ENCODE measurements at regions not wholly inside any gene's neighbourhood (a gene's known extent, or its start where the extent isn't known, plus 50 kb on each side); places are given as distances from the start of the nearest gene placed in this dataset.

DNA sequence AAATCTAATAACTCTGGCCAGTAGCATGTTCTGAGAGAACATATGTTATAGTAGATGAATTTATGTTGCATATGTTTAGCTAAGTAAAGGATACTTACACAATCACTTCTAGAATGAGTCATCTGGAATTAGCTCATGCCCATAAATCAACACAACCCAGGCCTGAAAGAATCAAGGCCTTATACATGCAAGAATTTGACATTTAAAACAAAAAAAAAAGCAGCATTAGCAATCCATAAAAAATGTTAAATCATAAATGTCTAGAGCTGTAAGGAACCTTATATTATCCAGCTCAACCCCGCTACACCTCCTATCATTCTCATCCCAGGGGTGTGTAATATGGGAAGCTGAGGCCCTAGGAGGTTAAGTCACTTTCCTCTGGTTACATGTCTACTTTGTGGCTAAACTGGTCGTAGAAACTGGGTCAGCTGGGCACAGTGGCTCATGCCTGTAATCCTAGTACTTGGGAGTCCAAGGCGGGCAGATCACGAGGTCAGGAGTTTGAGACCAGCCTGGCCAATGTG, 105.2 kb upstream of the CARMIL1 start:
- Mint-ChIP-seq H3K4me3 (ENCODE audit: unreplicated experiment) (no peak overlapping the region), H3K4me1 (ENCODE audit: unreplicated experiment) (peaks cover 82% of the 10 kb centered on the region), H3K27ac (ENCODE audit: unreplicated experiment) (peak overlapping the region; percentile 95), H3K9me3 (ENCODE audit: unreplicated experiment) (no peaks in the 10 kb centered on the region), H3K27me3 (ENCODE audit: unreplicated experiment) (no peaks in the 10 kb centered on the region), H3K36me3 (ENCODE audit: unreplicated experiment) (no peaks in the 10 kb centered on the region)
- DNase-seq (ENCODE audit: extremely low spot score, unreplicated experiment), result no peak
- no peak for TF ChIP-seq CTCF (IDR thresholded peaks at IDR 0.05)

DNA sequence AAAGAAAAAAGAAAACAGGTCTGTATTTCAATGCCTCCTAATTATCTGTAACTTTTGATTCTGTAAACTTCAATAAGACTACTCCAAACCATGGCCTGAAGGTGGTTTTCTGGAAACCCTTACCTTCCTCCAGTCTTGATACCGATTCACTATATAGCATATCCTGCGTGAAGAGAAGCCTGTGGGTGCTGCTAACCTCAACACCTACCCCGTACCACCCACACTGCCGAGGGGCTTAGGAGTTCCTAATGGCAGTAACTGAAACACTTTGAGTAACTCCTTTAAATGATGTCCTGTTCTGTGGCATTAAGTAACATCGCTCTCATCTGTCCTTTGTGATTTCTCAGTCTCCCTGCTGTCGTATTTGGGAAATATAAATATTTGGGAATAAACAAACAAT, 104.5 kb upstream of the CARMIL1 start:
- peak overlapping the region; percentile 95 for H3K27ac Mint-ChIP-seq (ENCODE audit: unreplicated experiment)
- no peaks in the 10 kb centered on the region for H3K27me3 Mint-ChIP-seq (ENCODE audit: unreplicated experiment)
- no peaks in the 10 kb centered on the region for H3K36me3 Mint-ChIP-seq (ENCODE audit: unreplicated experiment)
- H3K9me3 Mint-ChIP-seq (ENCODE audit: unreplicated experiment), result no peaks in the 10 kb centered on the region
- peaks cover 82% of the 10 kb centered on the region for H3K4me1 Mint-ChIP-seq (ENCODE audit: unreplicated experiment)
- H3K4me3 Mint-ChIP-seq (ENCODE audit: unreplicated experiment), result no peak overlapping the region
- no peak for TF ChIP-seq CTCF (IDR thresholded peaks at IDR 0.05)
- DNase-seq (ENCODE audit: extremely low spot score, unreplicated experiment), result no peak

- Mint-ChIP-seq H3K4me1 (ENCODE audit: unreplicated experiment) (peaks cover 78% of the 10 kb centered on the region), H3K27ac (ENCODE audit: unreplicated experiment) (peak overlapping the region; percentile 85), H3K36me3 (ENCODE audit: unreplicated experiment) (no peaks in the 10 kb centered on the region), H3K9me3 (ENCODE audit: unreplicated experiment) (no peaks in the 10 kb centered on the region), H3K4me3 (ENCODE audit: unreplicated experiment) (no peak overlapping the region), H3K27me3 (ENCODE audit: unreplicated experiment) (no peaks in the 10 kb centered on the region)
- DNase-seq (ENCODE audit: extremely low spot score, unreplicated experiment), result no peak
- no peak for TF ChIP-seq CTCF (IDR thresholded peaks at IDR 0.05)
Observed at GRCh38 chr6:25175196-25175595, 104.0 kb upstream of the CARMIL1 start.

DNA sequence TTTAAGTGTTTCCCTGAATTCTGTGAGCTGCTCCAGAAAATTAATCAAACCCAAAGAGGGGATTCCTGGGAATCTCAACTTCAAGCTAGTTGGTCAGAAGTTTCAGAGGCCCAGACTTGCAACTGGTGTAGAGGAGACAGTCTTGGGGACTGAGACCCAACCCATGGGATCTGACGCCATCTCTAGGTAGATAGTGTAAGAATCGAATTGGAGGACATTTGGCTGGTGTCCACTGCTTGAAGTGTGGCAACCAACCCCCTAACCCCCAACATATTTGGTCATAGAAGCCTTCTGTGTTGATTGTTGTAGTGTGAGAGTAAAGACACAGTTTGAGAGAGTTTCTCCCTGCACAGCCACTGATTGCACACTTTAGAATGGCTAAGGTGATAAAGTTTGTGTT, 103.5 kb upstream of the CARMIL1 start:
- no peaks in the 10 kb centered on the region for H3K9me3 Mint-ChIP-seq (ENCODE audit: unreplicated experiment)
- no peak for TF ChIP-seq CTCF (IDR thresholded peaks at IDR 0.05)
- H3K27ac Mint-ChIP-seq (ENCODE audit: unreplicated experiment), result peak overlapping the region; percentile 85
- no peak for DNase-seq (ENCODE audit: extremely low spot score, unreplicated experiment)
- H3K4me1 Mint-ChIP-seq (ENCODE audit: unreplicated experiment), result peaks cover 79% of the 10 kb centered on the region
- no peaks in the 10 kb centered on the region for H3K36me3 Mint-ChIP-seq (ENCODE audit: unreplicated experiment)
- no peak overlapping the region for H3K4me3 Mint-ChIP-seq (ENCODE audit: unreplicated experiment)
- H3K27me3 Mint-ChIP-seq (ENCODE audit: unreplicated experiment), result no peaks in the 10 kb centered on the region

- H3K4me1 Mint-ChIP-seq (ENCODE audit: unreplicated experiment), result peaks cover 79% of the 10 kb centered on the region
- no peak overlapping the region for H3K4me3 Mint-ChIP-seq (ENCODE audit: unreplicated experiment)
- TF ChIP-seq CTCF (IDR thresholded peaks at IDR 0.05), result no peak
- DNase-seq (ENCODE audit: extremely low spot score, unreplicated experiment), result no peak
- no peaks in the 10 kb centered on the region for H3K9me3 Mint-ChIP-seq (ENCODE audit: unreplicated experiment)
- H3K27ac Mint-ChIP-seq (ENCODE audit: unreplicated experiment), result peak overlapping the region; percentile 85
- no peaks in the 10 kb centered on the region for H3K27me3 Mint-ChIP-seq (ENCODE audit: unreplicated experiment)
- H3K36me3 Mint-ChIP-seq (ENCODE audit: unreplicated experiment), result no peaks in the 10 kb centered on the region
Observed at GRCh38 chr6:25176466-25176865, 102.7 kb upstream of the CARMIL1 start.

All from osteocyte (in vitro differentiated cells).